HepG2 (cell line): ENCODE measurements at regions not wholly inside any gene's neighbourhood (a gene's known extent, or its start where the extent isn't known, plus 50 kb on each side); places are given as distances from the start of the nearest gene placed in this dataset.

Source experiments
- ATAC-seq: fragments of 200-7000 bp; cut with Tn5 transposase; 3 replicates; pipeline ENCODE4 v1.9.1; 2020; ENCODE audit warnings: mild to moderate bottlenecking, moderate library complexity
- BruUV-seq: library from RNA; stranded (reverse); fragments of 400-500 nt; replicated peaks from 2 replicates; lab custom pipeline; 2021; lab: Mats Ljungman, UMichigan
- CTCF ChIA-PET: fragments of 300-600 bp; formaldehyde crosslinking; extraction: SDS; loops from one replicate; lab custom pipeline; 2021; ENCODE audit warnings: low total read pairs, inconsistent platforms, low intra/inter-chr PET ratio; lab: Yijun Ruan, JAX
- POLR2A ChIA-PET: fragments of 350-600 bp; sonication (Branson Sonifier 250); formaldehyde crosslinking; loops from one replicate; lab custom pipeline; 2020; ENCODE audit warnings: antibody characterized with exemption, inconsistent platforms; lab: Yijun Ruan, JAX
- DNase-seq: peaks from one replicate; pipeline ENCODE4 v3.0.0-alpha.2; 2015; ENCODE audit warnings: low spot score
- FAIRE-seq: peaks from 3 replicates; lab custom pipeline; 2011; peaks lifted over from hg19 to GRCh38; lab: Jason Lieb, UNC
- H2AFZ ChIP-seq: one replicate; pipeline ENCODE4 v1.6.1; 2011; ENCODE audit warnings: low read length, inconsistent platforms
- H3K27ac ChIP-seq: fragments of 300-600 bp; 3 replicates; pipeline ENCODE4 v1.8.0; 2011; ENCODE audit warnings: mixed run types, mild to moderate bottlenecking, mixed read lengths, low read length, inconsistent platforms; ENCODE audit not compliant: insufficient read depth; ENCODE audit errors: extremely low read length
- H3K27me3 ChIP-seq, 2 experiments: fragments of 200-600 bp in 1 of 2; 2 replicates in 1 of 2; 3 replicates in 1 of 2; pipeline versions ENCODE4 v1.6.0 to v1.8.0; 2011; ENCODE audit warnings: low read length in 2 of 2, mild to moderate bottlenecking in 2 of 2, moderate library complexity in 2 of 2, inconsistent platforms in 1 of 2; ENCODE audit not compliant: insufficient read depth in 2 of 2, control insufficient read depth in 1 of 2
- H3K36me3 ChIP-seq, 2 experiments: fragments of 200-600 bp in 1 of 2; replicated peaks in 1 of 2; 2 replicates in 1 of 2; 3 replicates in 1 of 2; pipeline versions ENCODE4 v1.5.1 to v1.8.0; 2011; ENCODE audit warnings: low read length in 2 of 2, inconsistent platforms in 1 of 2; ENCODE audit not compliant: insufficient read depth in 2 of 2, control insufficient read depth in 1 of 2
- H3K4me1 ChIP-seq: 2 replicates; pipeline ENCODE4 v1.5.1; 2012; ENCODE audit warnings: low read length, inconsistent platforms; ENCODE audit not compliant: insufficient read depth
- H3K4me2 ChIP-seq: 2 replicates; pipeline ENCODE4 v1.6.0; 2011; ENCODE audit warnings: low read depth, low read length, inconsistent platforms
- H3K4me3 ChIP-seq, 3 experiments: fragments of 200-600 bp in 1 of 3; sonication (generic), shearing (Covaris generic) in 1 of 3; replicated peaks in 1 of 3; 2 replicates each; pipeline ENCODE4 v1.5.1; 2011 to 2016; ENCODE audit warnings: low read length in 3 of 3, inconsistent platforms in 2 of 3, low read depth in 2 of 3, mild to moderate bottlenecking in 2 of 3, control low read depth in 1 of 3, mixed read lengths in 1 of 3; ENCODE audit not compliant: insufficient read depth in 1 of 3
- H3K79me2 ChIP-seq: one replicate; pipeline ENCODE4 v1.6.1; 2011; ENCODE audit warnings: low read length, inconsistent platforms; ENCODE audit not compliant: insufficient read depth
- H3K9ac ChIP-seq: 2 replicates; pipeline ENCODE4 v1.6.0; 2011; ENCODE audit warnings: mild to moderate bottlenecking, low read depth, low read length, inconsistent platforms; ENCODE audit not compliant: insufficient read depth
- H3K9me3 ChIP-seq: 2 replicates; pipeline ENCODE4 v1.5.1; 2012; ENCODE audit warnings: mild to moderate bottlenecking, low read length
- H4K20me1 ChIP-seq: 2 replicates; pipeline ENCODE4 v1.6.0; 2011; ENCODE audit warnings: inconsistent platforms, mild to moderate bottlenecking, low read length, moderate library complexity; ENCODE audit not compliant: insufficient read depth
- ATAD3A ChIP-seq: sonication (generic); formaldehyde crosslinking; IDR thresholded peaks from 2 replicates; pipeline ENCODE4 v1.4.0; 2020; ENCODE audit warnings: missing genetic modification reagents
- CBX2 ChIP-seq, 2 experiments: fragments of 200-600 bp in 1 of 2; sonication (generic); formaldehyde crosslinking in 1 of 2; IDR thresholded peaks; 2 replicates each; pipeline versions ENCODE4 v1.7.0 to v1.8.1; 2018 to 2022; ENCODE audit warnings: low read depth in 2 of 2, low read length in 1 of 2, mild to moderate bottlenecking in 1 of 2, missing genetic modification reagents in 1 of 2
- HMGA1 ChIP-seq: sonication (generic); formaldehyde crosslinking; conservative IDR thresholded peaks from 2 replicates; pipeline ENCODE4 v1.4.0; 2020; ENCODE audit warnings: missing genetic modification reagents
- NFYC ChIP-seq: IDR thresholded peaks from 2 replicates; pipeline ENCODE4 v1.6.1; 2016; ENCODE audit warnings: missing genetic modification reagents, missing compliant biosample characterization
- PHF21A ChIP-seq: sonication (generic); formaldehyde crosslinking; IDR thresholded peaks from 2 replicates; pipeline ENCODE4 v1.5.0; 2020; ENCODE audit warnings: mild to moderate bottlenecking, missing genetic modification reagents
- POLR2AphosphoS5 ChIP-seq: IDR thresholded peaks from 2 replicates; pipeline ENCODE4 v1.6.1; 2012; ENCODE audit warnings: low read depth, low read length
- SOX6 ChIP-seq, 2 experiments: fragments of 450-650 bp in 1 of 2; sonication (generic) in 1 of 2; formaldehyde crosslinking in 1 of 2; IDR thresholded peaks; 2 replicates each; pipeline versions ENCODE4 v1.4.0 to v1.6.1; 2017 to 2020; ENCODE audit warnings: antibody characterized with exemption in 1 of 2, mild to moderate bottlenecking in 1 of 2, missing genetic modification reagents in 1 of 2
- TGIF2 ChIP-seq: IDR thresholded peaks from 2 replicates; pipeline ENCODE4 v1.6.1; 2016; ENCODE audit warnings: control low read depth, missing compliant biosample characterization
- ZMYM3 ChIP-seq: sonication (generic); formaldehyde crosslinking; IDR thresholded peaks from 2 replicates; pipeline ENCODE4 v1.5.1; 2020; ENCODE audit warnings: mild to moderate bottlenecking, missing genetic modification reagents
- ZNF256 ChIP-seq: sonication (generic); formaldehyde crosslinking; conservative IDR thresholded peaks from 2 replicates; pipeline ENCODE4 v1.4.0; 2020; ENCODE audit warnings: missing genetic modification reagents
- ZNF441 ChIP-seq: sonication (generic); formaldehyde crosslinking; IDR thresholded peaks from 2 replicates; pipeline ENCODE4 v1.7.0; 2021; ENCODE audit warnings: missing genetic modification reagents, borderline replicate concordance
- ZNF781 ChIP-seq: sonication (generic); formaldehyde crosslinking; IDR thresholded peaks from 2 replicates; pipeline ENCODE4 v1.5.1; 2020; ENCODE audit warnings: borderline replicate concordance, mild to moderate bottlenecking, missing genetic modification reagents; ENCODE audit errors: not compliant biosample characterization
- WGBS: methylation state at CpG from one replicate; pipeline ENCODE4 v1.1.6; 2017; ENCODE audit warnings: low lambda C conversion rate; 5-methylcytosine and 5-hydroxymethylcytosine counted together
- in situ Hi-C: cut with HindIII; loops from 2 replicates; pipeline ENCODE4 v1.10.0; 2017; ENCODE audit warnings: low pct_unique_long_range_greater_than_20kb; ENCODE audit not compliant: extremely low pct_ligation_motif_present
- intact Hi-C: fragments of 100-400 bp; cut with micrococcal nuclease; formaldehyde crosslinking; loops from one replicate; pipeline ENCODE4 v1.10.0; 2022; ENCODE audit not compliant: unreplicated experiment
- TF ChIP-seq, protein P1 (sequence below): sonication (generic); formaldehyde crosslinking; IDR thresholded peaks from 2 replicates; pipeline ENCODE4 v1.9.0; 2021; ENCODE audit warnings: missing genetic modification reagents, mild to moderate bottlenecking, borderline replicate concordance
- TF ChIP-seq, protein P2 (sequence below): sonication (generic); formaldehyde crosslinking; conservative IDR thresholded peaks from 2 replicates; pipeline ENCODE4 v1.8.1; 2023; ENCODE audit warnings: missing genetic modification reagents
- TF ChIP-seq, protein P3 (sequence below): sonication (generic); formaldehyde crosslinking; IDR thresholded peaks from 2 replicates; pipeline ENCODE4 v1.4.0; 2020; ENCODE audit warnings: mild to moderate bottlenecking, missing genetic modification reagents
- TF ChIP-seq, protein P4 (sequence below): sonication (generic); formaldehyde crosslinking; IDR thresholded peaks from 2 replicates; pipeline ENCODE4 v1.4.0; 2020; ENCODE audit warnings: missing genetic modification reagents
- TF ChIP-seq, protein P5 (sequence below): sonication (generic); formaldehyde crosslinking; IDR thresholded peaks from 2 replicates; pipeline ENCODE4 v1.4.0; 2020; ENCODE audit warnings: missing genetic modification reagents, borderline replicate concordance

DNA sequence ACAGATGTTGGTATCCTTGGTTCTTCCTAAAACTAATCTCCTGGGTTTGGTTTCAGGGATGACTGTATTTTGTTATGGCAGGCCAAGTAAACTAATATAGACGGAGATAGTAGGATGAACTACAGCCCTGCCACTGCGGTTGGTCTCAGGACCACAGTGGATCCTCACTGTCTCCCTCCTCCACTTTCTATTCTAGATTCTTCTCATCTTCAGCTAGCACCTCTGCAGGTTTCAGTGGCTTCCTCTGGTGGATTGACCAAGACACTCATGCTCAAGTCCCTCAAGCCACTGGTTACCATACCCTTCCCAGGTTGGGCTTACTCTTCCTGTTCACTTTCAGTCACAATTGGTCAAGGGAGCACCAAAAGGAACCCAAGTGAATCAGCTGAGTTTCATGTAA is 71.1 kb upstream of the CLDN18 start:
- Histone ChIP-seq H3K4me3 (no peak overlapping the region), H3K4me2 (no peak overlapping the region), H3K27ac (no peak overlapping the region), H3K27me3 (no peaks in the 10 kb centered on the region), H3K36me3 (no peaks in the 10 kb centered on the region), H3K4me1 (no peaks in the 10 kb centered on the region), H3K9me3 (no peaks in the 10 kb centered on the region), H2AFZ (no peak overlapping the region), H3K9ac (no peak overlapping the region), H4K20me1 (no peaks in the 10 kb centered on the region), H3K79me2 (no peaks in the 10 kb centered on the region)
- 4% methylated on average over 2 of the region's 2 CpGs for WGBS
- ATAC-seq (no peak), FAIRE-seq (no peak), DNase-seq (no peak)
- BruUV-seq = no TSS peak
- intact Hi-C loops (no loop called here), in situ Hi-C loops (no loop called here)
- ChIA-PET CTCF (no interaction called here), POLR2A (no interaction called here)
- TF ChIP-seq, protein P1, sequence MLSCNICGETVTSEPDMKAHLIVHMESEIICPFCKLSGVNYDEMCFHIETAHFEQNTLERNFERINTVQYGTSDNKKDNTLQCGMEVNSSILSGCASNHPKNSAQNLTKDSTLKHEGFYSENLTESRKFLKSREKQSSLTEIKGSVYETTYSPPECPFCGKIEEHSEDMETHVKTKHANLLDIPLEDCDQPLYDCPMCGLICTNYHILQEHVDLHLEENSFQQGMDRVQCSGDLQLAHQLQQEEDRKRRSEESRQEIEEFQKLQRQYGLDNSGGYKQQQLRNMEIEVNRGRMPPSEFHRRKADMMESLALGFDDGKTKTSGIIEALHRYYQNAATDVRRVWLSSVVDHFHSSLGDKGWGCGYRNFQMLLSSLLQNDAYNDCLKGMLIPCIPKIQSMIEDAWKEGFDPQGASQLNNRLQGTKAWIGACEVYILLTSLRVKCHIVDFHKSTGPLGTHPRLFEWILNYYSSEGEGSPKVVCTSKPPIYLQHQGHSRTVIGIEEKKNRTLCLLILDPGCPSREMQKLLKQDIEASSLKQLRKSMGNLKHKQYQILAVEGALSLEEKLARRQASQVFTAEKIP (CRISPR knock-in tag) = no peak
- TF ChIP-seq POLR2AphosphoS5 = no peak
- no peak for TF ChIP-seq CBX2 (IDR thresholded peaks at IDR 0.05; ENCODE audit: low read depth, low read length)
- no peak for TF ChIP-seq CBX2 (CRISPR knock-in tag; IDR thresholded peaks at IDR 0.05; ENCODE audit: low read depth)
- TF ChIP-seq PHF21A = no peak
- TF ChIP-seq, protein P2, sequence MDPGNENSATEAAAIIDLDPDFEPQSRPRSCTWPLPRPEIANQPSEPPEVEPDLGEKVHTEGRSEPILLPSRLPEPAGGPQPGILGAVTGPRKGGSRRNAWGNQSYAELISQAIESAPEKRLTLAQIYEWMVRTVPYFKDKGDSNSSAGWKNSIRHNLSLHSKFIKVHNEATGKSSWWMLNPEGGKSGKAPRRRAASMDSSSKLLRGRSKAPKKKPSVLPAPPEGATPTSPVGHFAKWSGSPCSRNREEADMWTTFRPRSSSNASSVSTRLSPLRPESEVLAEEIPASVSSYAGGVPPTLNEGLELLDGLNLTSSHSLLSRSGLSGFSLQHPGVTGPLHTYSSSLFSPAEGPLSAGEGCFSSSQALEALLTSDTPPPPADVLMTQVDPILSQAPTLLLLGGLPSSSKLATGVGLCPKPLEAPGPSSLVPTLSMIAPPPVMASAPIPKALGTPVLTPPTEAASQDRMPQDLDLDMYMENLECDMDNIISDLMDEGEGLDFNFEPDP (CRISPR knock-in tag) = no peak
- TF ChIP-seq ZNF781 (CRISPR knock-in tag) = no peak
- TF ChIP-seq ZNF256 (CRISPR knock-in tag) = no peak
- TF ChIP-seq, protein P3, sequence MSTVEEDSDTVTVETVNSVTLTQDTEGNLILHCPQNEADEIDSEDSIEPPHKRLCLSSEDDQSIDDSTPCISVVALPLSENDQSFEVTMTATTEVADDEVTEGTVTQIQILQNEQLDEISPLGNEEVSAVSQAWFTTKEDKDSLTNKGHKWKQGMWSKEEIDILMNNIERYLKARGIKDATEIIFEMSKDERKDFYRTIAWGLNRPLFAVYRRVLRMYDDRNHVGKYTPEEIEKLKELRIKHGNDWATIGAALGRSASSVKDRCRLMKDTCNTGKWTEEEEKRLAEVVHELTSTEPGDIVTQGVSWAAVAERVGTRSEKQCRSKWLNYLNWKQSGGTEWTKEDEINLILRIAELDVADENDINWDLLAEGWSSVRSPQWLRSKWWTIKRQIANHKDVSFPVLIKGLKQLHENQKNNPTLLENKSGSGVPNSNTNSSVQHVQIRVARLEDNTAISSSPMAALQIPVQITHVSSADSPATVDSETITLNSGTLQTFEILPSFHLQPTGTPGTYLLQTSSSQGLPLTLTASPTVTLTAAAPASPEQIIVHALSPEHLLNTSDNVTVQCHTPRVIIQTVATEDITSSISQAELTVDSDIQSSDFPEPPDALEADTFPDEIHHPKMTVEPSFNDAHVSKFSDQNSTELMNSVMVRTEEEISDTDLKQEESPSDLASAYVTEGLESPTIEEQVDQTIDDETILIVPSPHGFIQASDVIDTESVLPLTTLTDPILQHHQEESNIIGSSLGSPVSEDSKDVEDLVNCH (CRISPR knock-in tag) = no peak
- TF ChIP-seq, protein P4, sequence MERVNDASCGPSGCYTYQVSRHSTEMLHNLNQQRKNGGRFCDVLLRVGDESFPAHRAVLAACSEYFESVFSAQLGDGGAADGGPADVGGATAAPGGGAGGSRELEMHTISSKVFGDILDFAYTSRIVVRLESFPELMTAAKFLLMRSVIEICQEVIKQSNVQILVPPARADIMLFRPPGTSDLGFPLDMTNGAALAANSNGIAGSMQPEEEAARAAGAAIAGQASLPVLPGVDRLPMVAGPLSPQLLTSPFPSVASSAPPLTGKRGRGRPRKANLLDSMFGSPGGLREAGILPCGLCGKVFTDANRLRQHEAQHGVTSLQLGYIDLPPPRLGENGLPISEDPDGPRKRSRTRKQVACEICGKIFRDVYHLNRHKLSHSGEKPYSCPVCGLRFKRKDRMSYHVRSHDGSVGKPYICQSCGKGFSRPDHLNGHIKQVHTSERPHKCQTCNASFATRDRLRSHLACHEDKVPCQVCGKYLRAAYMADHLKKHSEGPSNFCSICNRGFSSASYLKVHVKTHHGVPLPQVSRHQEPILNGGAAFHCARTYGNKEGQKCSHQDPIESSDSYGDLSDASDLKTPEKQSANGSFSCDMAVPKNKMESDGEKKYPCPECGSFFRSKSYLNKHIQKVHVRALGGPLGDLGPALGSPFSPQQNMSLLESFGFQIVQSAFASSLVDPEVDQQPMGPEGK (CRISPR knock-in tag) = no peak
- no peak for TF ChIP-seq ZMYM3
- TF ChIP-seq ATAD3A (CRISPR knock-in tag) = no peak
- no peak for TF ChIP-seq HMGA1 (CRISPR knock-in tag)
- TF ChIP-seq ZNF441 (CRISPR knock-in tag) = no peak
- TF ChIP-seq NFYC (CRISPR knock-in tag) = no peak
- no peak for TF ChIP-seq SOX6 (IDR thresholded peaks at IDR 0.05)
- no peak for TF ChIP-seq SOX6 (CRISPR knock-in tag; IDR thresholded peaks at IDR 0.05)
- TF ChIP-seq, protein P5, sequence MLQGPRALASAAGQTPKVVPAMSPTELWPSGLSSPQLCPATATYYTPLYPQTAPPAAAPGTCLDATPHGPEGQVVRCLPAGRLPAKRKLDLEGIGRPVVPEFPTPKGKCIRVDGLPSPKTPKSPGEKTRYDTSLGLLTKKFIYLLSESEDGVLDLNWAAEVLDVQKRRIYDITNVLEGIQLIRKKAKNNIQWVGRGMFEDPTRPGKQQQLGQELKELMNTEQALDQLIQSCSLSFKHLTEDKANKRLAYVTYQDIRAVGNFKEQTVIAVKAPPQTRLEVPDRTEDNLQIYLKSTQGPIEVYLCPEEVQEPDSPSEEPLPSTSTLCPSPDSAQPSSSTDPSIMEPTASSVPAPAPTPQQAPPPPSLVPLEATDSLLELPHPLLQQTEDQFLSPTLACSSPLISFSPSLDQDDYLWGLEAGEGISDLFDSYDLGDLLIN (CRISPR knock-in tag) = no peak
- no peak for TF ChIP-seq TGIF2 (CRISPR knock-in tag)
